Eye (tissue), 1 donor: ENCODE measurements at regions not wholly inside any gene's neighbourhood (a gene's known extent, or its start where the extent isn't known, plus 50 kb on each side); places are given as distances from the start of the nearest gene placed in this dataset.
"Not testable (repeated sequence)": the region's sequence is repeated elsewhere in the genome, so short reads cannot be mapped to it uniquely, and the experiment has no call there.

Experiments
- DNase-seq: peaks from one replicate; pipeline ENCODE4 v3.0.0-alpha.2; 2015

DNA sequence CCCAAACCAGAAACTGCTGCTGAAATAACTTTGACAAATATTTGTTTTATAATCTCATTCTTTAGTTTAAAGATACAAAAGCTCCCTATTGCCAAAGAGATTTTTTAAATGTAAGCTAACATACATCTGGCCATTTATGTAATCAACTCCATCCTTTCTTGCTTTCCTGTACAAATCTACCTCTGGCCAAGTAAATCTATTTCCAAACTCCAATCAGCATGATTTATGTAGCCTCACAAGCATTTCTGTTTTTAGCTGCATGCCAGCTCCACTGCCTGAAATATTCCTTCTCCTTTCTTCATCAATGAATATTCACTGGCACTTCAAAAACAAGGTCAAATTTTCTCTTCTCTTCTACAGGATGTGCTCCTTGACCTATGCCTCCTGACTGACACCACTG, 80.0 kb downstream of the SHOX2 start:
- DNase-seq, result no peak

- DNase-seq, result not testable (repeated sequence)
These were observed 86.3 kb downstream of the SHOX2 start for GRCh38 chr3:158019897-158020296.

GRCh38 chr3:158018462-158018861, 87.8 kb downstream of the SHOX2 start:
- no peak for DNase-seq

GRCh38 chr3:158012901-158013300, 93.3 kb downstream of the SHOX2 start:
- DNase-seq, result no peak

GRCh38 chr3:158005391-158006100, 100.7 kb downstream of the SHOX2 start:
- DNase-seq, result no peak

DNA sequence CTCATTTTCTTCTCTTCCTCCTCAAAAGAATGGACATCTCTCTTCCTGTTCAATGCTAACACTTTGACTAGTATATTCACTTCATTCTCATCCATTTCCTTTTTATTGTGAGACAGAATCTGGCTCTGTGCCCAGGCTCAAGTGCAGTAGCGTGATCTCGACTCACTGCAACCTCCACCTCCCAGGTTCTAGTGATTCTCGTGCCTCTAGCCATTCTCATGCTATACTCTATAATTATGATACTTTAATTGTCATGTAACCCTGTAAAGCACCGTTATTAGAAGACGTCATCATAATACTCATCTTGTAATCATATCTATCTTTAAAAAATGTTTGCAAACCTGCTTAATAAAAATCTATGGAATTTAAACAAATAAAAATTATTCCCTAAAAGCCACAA, 107.0 kb downstream of the SHOX2 start:
- no peak for DNase-seq

GRCh38 chr3:157982359-157982758, 123.9 kb downstream of the SHOX2 start:
- DNase-seq, result no peak

- DNase-seq, result no peak
These were observed 124.4 kb downstream of the SHOX2 start for GRCh38 chr3:157981819-157982218.

DNA sequence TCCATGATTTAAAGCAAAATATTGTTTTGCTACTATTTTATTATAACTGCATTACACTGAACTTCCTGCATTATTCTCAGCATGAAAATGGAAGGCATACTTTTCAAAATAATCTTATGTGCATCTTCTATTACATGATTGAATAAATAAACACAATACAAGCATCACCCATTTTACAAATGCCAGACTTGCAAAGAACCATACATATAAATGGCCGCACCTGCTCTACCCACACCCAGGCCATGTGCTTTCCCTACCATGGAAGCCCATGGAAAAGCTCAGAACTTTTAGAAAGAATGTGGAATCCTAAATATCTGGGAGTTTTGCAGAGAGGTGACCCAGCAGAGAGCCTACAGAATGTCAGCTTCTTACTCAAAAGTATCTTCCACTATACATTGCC, 127.2 kb downstream of the SHOX2 start:
- no peak for DNase-seq

GRCh38 chr3:157961665-157962064, 144.6 kb downstream of the SHOX2 start:
- DNase-seq, result no peak

DNA sequence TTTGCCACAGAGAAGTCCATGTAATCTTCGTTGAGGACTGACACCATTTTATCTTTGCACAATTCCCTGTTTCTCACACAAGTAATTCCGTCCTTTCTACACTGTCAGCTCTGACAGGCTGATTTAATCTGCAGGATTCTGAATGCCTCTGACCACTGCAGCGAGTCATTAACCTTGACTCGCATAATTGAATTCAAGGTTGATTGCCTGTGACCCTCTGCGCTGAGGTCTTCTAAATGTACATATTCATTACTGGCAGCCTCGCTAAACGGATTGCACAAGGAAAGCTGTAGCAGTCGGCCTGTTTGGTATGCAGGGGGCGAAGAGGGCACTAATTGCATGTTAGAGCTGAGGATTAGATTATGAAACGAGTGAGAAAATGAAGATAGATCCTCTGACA, 147.8 kb downstream of the SHOX2 start:
- peak; percentile 73 for DNase-seq

GRCh38 chr3:157956850-157957249, 149.4 kb downstream of the SHOX2 start:
- DNase-seq, result no peak

DNA sequence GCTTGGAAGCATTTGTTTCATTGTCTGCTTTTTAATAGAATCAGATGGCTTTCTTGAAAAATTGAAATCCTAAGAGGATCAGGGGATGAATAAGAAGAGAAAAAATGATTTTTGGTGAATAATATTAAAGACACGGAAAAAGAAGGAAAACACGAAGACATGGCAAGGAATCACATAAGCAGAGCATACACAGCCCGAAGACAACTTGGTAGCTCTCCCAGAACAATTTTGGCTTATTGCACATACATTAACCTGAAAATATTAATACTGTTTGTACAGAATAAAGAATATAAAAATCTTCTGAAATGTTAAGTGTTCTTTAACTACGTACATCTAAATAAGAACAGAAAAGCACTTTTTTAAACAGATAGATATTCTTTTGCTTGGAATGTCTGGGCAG, 150.0 kb downstream of the SHOX2 start:
- no peak for DNase-seq

GRCh38 chr3:157953565-157953964, 152.7 kb downstream of the SHOX2 start:
- DNase-seq, result no peak

DNA sequence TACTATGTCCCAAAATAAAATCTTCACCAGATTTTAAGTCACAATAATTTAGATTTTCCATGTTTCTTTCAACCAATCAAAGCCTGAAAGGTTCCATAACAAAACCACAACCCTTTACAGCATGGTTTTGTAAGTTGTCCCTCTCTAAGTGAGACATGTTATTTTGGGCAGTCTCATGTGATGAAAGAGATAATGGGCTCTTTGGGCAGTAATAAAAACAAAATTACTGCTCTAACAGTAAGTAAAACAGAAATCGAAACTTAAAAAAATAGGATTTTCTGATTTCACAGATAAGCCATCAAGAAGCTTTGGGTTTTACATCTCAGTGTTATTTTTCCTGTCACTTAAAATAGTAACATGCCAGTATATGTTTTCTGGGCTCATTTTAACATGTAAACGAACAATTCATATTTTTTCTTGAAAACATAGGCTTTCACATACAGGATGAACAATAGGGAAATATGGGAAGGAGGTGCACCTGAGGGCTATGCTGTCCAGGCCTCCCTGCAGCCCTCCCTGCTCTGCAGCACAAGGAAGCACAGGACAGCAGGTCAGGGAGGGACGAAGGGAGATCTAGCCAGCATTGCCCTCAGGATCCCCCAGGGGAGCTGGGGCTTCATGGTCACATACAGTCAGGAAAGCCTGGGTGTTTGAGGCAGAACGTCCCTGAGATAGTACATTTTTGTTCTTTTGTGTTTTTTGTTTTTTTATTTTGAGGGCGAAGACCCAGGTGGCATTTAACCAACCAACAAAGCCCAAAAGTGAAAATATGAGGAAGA, 157.4 kb downstream of the SHOX2 start:
- no peak for DNase-seq

DNA sequence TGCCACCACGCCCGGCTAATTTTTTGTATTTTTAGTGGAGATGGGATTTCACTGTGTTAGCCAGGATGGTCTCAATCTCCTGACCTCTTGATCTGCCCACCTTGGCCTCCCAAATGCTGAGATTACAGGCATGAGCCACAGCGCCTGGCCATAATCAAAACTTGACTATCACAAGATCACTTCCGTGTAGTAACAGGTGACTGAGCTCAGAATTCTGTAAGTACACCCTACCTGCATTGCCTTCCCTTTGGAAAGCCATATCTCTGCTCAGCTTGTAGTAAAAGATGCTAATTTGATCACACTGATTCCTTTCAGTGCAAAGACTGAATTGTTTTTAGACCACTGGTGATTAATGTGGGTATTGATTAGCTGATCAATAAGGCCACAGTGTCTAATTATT, 167.1 kb downstream of the SHOX2 start:
- no peak for DNase-seq

GRCh38 chr3:157938154-157938779, 168.0 kb downstream of the SHOX2 start:
- DNase-seq, result no peak

DNA sequence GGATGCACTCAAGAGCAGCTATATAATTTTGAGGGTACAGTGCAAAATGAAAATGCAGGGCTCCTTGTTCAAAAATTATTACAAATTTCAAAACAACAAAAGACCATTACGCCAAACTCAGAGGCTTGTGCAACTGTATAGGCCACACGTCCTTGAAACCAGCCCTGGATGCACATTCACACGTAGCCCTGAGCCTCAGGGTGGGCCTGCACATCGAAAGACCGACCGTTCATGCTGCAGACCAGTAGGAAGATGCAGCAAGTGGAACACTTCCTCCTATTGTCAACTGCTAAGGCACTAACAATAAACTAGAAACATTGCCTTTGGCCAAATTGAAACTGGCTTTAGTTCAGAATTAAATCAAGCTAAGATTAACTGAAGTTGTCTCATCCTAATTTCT, 174.7 kb downstream of the SHOX2 start:
- DNase-seq, result no peak

- DNase-seq, result peak; percentile 43
These were observed 176.0 kb downstream of the SHOX2 start for GRCh38 chr3:157930000-157930780.

DNA sequence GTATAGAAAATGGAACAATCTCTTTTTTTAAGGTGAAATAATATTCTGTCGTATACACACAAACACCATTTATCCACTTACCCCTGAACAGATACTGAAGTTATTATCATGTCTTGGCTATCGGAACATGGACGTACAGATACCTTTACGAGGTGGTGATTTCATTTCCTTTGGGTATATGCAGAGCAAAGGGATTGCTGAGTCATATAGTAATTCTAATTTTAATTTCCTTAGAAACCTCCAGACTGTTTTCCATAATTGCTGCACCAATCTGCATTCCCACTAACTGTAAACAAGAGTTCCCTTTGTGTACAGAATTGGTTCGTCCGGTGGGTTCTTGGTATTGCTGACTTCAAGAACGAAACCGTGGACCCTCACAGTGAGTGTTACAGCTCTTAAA, 179.4 kb downstream of the SHOX2 start:
- DNase-seq, result no peak

DNA sequence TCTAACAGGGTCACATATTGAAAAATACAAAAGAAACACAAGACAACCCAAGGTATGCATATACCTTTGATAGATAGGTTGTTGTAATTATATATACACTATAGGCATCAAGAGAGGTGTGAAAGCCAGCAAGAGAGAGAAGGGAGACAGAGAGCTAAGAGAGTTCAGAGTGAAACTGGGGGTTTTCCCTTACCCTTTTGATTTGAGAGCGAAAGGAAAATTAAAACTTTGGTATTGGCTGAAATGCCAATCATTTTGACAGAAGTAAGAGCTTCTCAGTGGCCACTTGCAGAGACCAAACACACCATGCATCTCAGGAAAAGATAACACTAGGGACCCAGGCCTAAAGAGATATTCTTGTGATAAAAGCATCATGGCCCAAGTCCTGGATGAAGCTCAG, 183.6 kb downstream of the SHOX2 start:
- DNase-seq, result no peak

- no peak for DNase-seq
These were observed 184.4 kb downstream of the SHOX2 start for GRCh38 chr3:157921811-157922210.
